ENCODE measurements at regions not wholly inside any gene's neighbourhood (a gene's known extent, or its start where the extent isn't known, plus 50 kb on each side); places are given as distances from the start of the nearest gene placed in this dataset.
A peak's percentile ranks its signal among the peaks of the same experiment; 100 is the strongest.

DNA sequence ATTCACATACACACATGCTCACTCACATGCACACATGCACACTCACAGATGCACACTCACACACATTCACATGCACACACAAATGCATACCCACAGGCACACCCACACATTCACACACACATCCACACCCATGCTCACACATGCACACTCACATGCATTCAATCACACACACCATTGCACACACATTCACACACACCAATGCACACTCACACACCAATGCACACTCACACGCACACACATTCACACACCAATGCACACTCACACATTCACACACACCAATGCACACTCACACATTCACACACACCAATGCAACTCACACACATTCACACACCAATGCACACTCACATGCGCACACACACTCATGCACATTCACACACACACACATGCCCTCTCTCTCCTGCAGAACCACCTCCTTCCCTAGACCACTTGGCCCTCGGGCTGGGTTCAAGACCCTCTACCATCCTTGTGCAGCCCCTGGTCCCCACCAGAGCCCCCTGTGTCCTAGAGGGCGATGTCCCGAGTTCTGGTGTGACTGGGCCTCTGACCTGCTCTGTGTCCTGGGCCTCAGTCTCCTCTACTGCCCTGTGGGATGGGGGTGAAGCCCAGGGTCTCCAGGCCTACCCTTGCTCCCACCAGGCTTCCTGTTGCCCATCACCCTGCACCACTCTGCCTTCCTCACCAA lies 139.0 kb downstream of the OLFM1 start:
- peaks cover 8% of the 10 kb centered on the region for H3K27me3 Mint-ChIP-seq
- peak in 1 of 3 donors; percentile 1 for DNase-seq
- no peaks in the 10 kb centered on the region for H3K4me1 Mint-ChIP-seq
- no peak overlapping the region for H3K27ac Mint-ChIP-seq
- no peaks in the 10 kb centered on the region for H3K9me3 ChIP-seq (ENCODE audit: control insufficient read depth, low read length, poor library complexity, severe bottlenecking)
- no peak overlapping the region for H3K4me3 Mint-ChIP-seq
- ATAC-seq = no peak
- no peaks in the 10 kb centered on the region for H3K36me3 Mint-ChIP-seq (ENCODE audit: low read depth)

GRCh38 chr9:135227641-135228251 lies 140.3 kb downstream of the OLFM1 start:
- peak in 1 of 3 donors; percentile 9 for DNase-seq
- H3K4me3 Mint-ChIP-seq = no peak overlapping the region
- no peak overlapping the region for H3K27ac Mint-ChIP-seq

GRCh38 chr9:135228345-135228982 lies 141.0 kb downstream of the OLFM1 start:
- Mint-ChIP-seq H3K4me3 (no peak overlapping the region), H3K4me1 (no peaks in the 10 kb centered on the region), H3K27me3 (peaks cover 9% of the 10 kb centered on the region), H3K27ac (no peak overlapping the region), H3K36me3 (ENCODE audit: low read depth) (no peaks in the 10 kb centered on the region)
- DNase-seq (peak in 1 of 3 donors; percentile 8), ATAC-seq (no peak)
- H3K9me3 ChIP-seq (ENCODE audit: control insufficient read depth, low read length, poor library complexity, severe bottlenecking) = no peaks in the 10 kb centered on the region

More at GRCh38 chr9:135227641-135228251, 140.3 kb downstream of the OLFM1 start:
- no peaks in the 10 kb centered on the region for H3K9me3 ChIP-seq (ENCODE audit: control insufficient read depth, low read length, poor library complexity, severe bottlenecking)
- ATAC-seq = no peak
- Mint-ChIP-seq H3K36me3 (ENCODE audit: low read depth) (no peaks in the 10 kb centered on the region), H3K27me3 (peaks cover 9% of the 10 kb centered on the region), H3K4me1 (no peaks in the 10 kb centered on the region)

- H3K9me3 ChIP-seq (ENCODE audit: control insufficient read depth, low read length, poor library complexity, severe bottlenecking) = no peaks in the 10 kb centered on the region
- Mint-ChIP-seq H3K4me3 (no peak overlapping the region), H3K27ac (no peak overlapping the region), H3K36me3 (ENCODE audit: low read depth) (no peaks in the 10 kb centered on the region), H3K4me1 (no peaks in the 10 kb centered on the region), H3K27me3 (peaks cover 9% of the 10 kb centered on the region)
- ATAC-seq (no peak), DNase-seq (peak in 1 of 3 donors; percentile 1)
These were observed 141.6 kb downstream of the OLFM1 start for GRCh38 chr9:135228983-135229625.

- Mint-ChIP-seq H3K36me3 (ENCODE audit: low read depth) (no peaks in the 10 kb centered on the region), H3K27ac (no peak overlapping the region), H3K27me3 (peaks cover 9% of the 10 kb centered on the region), H3K4me3 (no peak overlapping the region), H3K4me1 (no peaks in the 10 kb centered on the region)
- H3K9me3 ChIP-seq (ENCODE audit: control insufficient read depth, low read length, poor library complexity, severe bottlenecking) = no peaks in the 10 kb centered on the region
- DNase-seq = peak in 1 of 3 donors; percentile 5
- no peak for ATAC-seq
These were observed 142.4 kb downstream of the OLFM1 start for GRCh38 chr9:135229701-135230385.

- no peaks in the 10 kb centered on the region for H3K4me1 Mint-ChIP-seq
- peaks cover 9% of the 10 kb centered on the region for H3K27me3 Mint-ChIP-seq
- H3K9me3 ChIP-seq (ENCODE audit: control insufficient read depth, low read length, poor library complexity, severe bottlenecking) = no peaks in the 10 kb centered on the region
- ATAC-seq = no peak
- DNase-seq = peak in 1 of 3 donors; percentile 2
- no peak overlapping the region for H3K27ac Mint-ChIP-seq
- no peaks in the 10 kb centered on the region for H3K36me3 Mint-ChIP-seq (ENCODE audit: low read depth)
- H3K4me3 Mint-ChIP-seq = no peak overlapping the region
These were observed 142.9 kb downstream of the OLFM1 start for GRCh38 chr9:135230386-135230765.

DNA sequence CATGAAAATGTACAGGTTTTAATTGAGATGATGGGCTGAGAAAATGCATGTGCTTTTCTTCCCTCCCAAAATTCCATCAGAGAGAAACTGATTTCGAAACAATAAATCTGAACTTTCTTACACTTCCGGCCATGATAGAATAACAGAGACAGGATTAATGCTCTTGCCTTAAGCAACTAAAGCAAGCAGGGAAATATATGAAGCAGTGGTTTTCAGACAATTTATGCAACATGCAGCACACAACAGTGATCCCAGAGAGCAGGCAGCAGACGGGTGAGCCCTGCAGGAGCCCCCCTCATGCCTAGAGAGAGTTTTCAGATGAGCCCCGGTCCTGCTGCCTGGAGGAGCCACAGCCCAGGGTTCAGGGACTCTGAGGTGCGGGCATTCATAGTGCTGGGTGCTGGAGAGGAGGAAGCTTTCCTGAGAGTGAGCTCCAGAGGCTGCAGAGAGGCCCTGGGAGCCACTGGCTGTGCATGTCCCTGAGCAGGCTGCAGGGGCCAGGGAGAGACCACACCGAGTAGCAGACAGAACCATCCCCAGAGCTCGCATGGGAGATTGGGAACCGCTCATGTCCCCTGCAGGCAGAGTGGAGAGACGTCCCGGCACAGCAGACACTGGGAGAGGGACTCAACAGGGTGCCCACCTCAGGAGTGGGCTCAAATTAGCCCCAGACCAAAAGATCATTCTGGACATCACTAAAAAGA lies 143.5 kb downstream of the OLFM1 start:
- Mint-ChIP-seq H3K4me3 (no peak overlapping the region), H3K4me1 (no peaks in the 10 kb centered on the region)
- DNase-seq = peak in 1 of 3 donors; percentile 8

GRCh38 chr9:135239100-135239768 lies 151.8 kb downstream of the OLFM1 start:
- no peak for DNase-seq

More for the DNA sequence above, 143.5 kb downstream of the OLFM1 start:
- no peaks in the 10 kb centered on the region for H3K36me3 Mint-ChIP-seq (ENCODE audit: low read depth)
- peaks cover 9% of the 10 kb centered on the region for H3K27me3 Mint-ChIP-seq
- no peak for ATAC-seq
- no peak overlapping the region for H3K27ac Mint-ChIP-seq
- H3K9me3 ChIP-seq (ENCODE audit: control insufficient read depth, low read length, poor library complexity, severe bottlenecking) = no peaks in the 10 kb centered on the region

DNA sequence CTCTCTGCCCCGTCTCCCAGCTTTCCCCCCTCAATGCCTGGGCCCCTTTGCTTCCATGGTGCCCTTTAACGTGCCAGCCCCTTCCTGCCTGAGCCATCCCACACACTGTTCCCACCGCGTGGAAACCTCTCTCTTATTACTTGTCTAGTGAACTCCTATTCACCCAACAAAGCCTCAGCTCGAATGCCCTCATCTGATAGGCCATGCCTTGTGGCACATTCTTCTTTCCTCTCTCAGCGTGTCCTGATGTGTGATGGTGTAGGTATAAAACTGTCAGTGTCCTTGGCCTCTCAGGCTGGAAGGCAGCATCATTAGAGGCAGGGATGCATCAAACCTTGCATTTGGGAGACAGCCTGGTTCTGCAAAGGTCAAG lies 152.3 kb downstream of the OLFM1 start:
- peaks cover 21% of the 10 kb centered on the region for H3K27me3 Mint-ChIP-seq

More at GRCh38 chr9:135239100-135239768, 151.8 kb downstream of the OLFM1 start:
- Mint-ChIP-seq H3K27ac (no peak overlapping the region), H3K36me3 (ENCODE audit: low read depth) (no peaks in the 10 kb centered on the region), H3K27me3 (peaks cover 21% of the 10 kb centered on the region), H3K4me3 (no peak overlapping the region), H3K4me1 (peaks cover 4% of the 10 kb centered on the region)
- ATAC-seq = no peak
- H3K9me3 ChIP-seq (ENCODE audit: control insufficient read depth, low read length, poor library complexity, severe bottlenecking) = no peaks in the 10 kb centered on the region

GRCh38 chr9:135240222-135240621 lies 152.8 kb downstream of the OLFM1 start:
- H3K4me1 Mint-ChIP-seq = peaks cover 6% of the 10 kb centered on the region
- no peak overlapping the region for H3K4me3 Mint-ChIP-seq
- H3K27me3 Mint-ChIP-seq = peaks cover 26% of the 10 kb centered on the region
- no peak for ATAC-seq
- DNase-seq = no peak
- H3K36me3 Mint-ChIP-seq (ENCODE audit: low read depth) = no peaks in the 10 kb centered on the region
- no peaks in the 10 kb centered on the region for H3K9me3 ChIP-seq (ENCODE audit: control insufficient read depth, low read length, poor library complexity, severe bottlenecking)
- H3K27ac Mint-ChIP-seq = no peak overlapping the region

More for the DNA sequence above, 152.3 kb downstream of the OLFM1 start:
- no peaks in the 10 kb centered on the region for H3K36me3 Mint-ChIP-seq (ENCODE audit: low read depth)
- no peak for ATAC-seq
- no peak for DNase-seq
- no peak overlapping the region for H3K4me3 Mint-ChIP-seq
- no peaks in the 10 kb centered on the region for H3K9me3 ChIP-seq (ENCODE audit: control insufficient read depth, low read length, poor library complexity, severe bottlenecking)
- H3K27ac Mint-ChIP-seq = no peak overlapping the region
- H3K4me1 Mint-ChIP-seq = peaks cover 4% of the 10 kb centered on the region

GRCh38 chr9:135240871-135241311 lies 153.4 kb downstream of the OLFM1 start:
- H3K9me3 ChIP-seq (ENCODE audit: control insufficient read depth, low read length, poor library complexity, severe bottlenecking) = no peaks in the 10 kb centered on the region
- H3K36me3 Mint-ChIP-seq (ENCODE audit: low read depth) = no peaks in the 10 kb centered on the region
- H3K4me1 Mint-ChIP-seq = peaks cover 6% of the 10 kb centered on the region
- DNase-seq (no peak), ATAC-seq (no peak)
- no peak overlapping the region for H3K27ac Mint-ChIP-seq
- peaks cover 32% of the 10 kb centered on the region for H3K27me3 Mint-ChIP-seq
- no peak overlapping the region for H3K4me3 Mint-ChIP-seq

Data from T-helper 17 cell (primary cell).